ENCODE measurements at regions not wholly inside any gene's neighbourhood (a gene's known extent, or its start where the extent isn't known, plus 50 kb on each side); places are given as distances from the start of the nearest gene placed in this dataset.
A peak's percentile ranks its signal among the peaks of the same experiment; 100 is the strongest.

DNA sequence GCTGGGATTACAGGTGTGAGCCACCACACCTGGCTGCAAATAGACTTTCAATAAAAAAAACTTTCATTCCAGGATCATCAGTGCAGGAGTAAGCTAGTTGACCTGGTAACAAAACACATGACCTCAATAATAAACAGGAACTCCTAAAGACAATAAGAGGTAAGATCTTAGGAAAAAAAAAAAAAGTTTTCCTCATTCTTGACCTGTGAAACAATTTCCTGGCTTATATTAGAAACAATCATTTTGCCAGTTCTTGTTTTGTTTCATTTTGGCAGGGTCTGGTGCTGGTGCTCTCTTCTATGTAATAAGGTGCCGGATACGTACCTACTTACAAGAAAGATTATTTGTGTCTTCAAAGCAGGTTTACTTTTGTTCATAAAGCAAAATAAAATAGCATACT is 90.6 kb upstream of the AMN1 start:
- Mint-ChIP-seq H3K4me3 (no peak overlapping the region), H3K27ac (no peak overlapping the region), H3K27me3 (no peaks in the 10 kb centered on the region), H3K9me3 (ENCODE audit: insufficient read depth) (peaks cover 3% of the 10 kb centered on the region), H3K4me1 (peaks cover 39% of the 10 kb centered on the region)
- Histone ChIP-seq H3K4me1 (ENCODE audit: control insufficient read depth in 2 of 2, insufficient read depth in 2 of 2, low read length in 2 of 2) (peaks cover 12 to 16% of the 10 kb centered on the region in 2 donors), H3K79me2 (ENCODE audit: control insufficient read depth, insufficient read depth, low read length) (no peaks in the 10 kb centered on the region), H3K9me3 (ENCODE audit: control extremely low read depth in 1 of 3, control insufficient read depth in 2 of 3, insufficient read depth in 1 of 3, low read length in 2 of 3) (peaks cover 0 to 1% (median 0%) of the 10 kb centered on the region in 3 donors), H3K4me3 (ENCODE audit: control extremely low read depth in 1 of 5, extremely low read depth in 1 of 5, insufficient read depth in 1 of 5, low read depth in 2 of 5, low read length in 4 of 5) (no peak overlapping the region), H3K9ac (ENCODE audit: low read length) (no peak overlapping the region), H3K36me3 (replicated peaks in 1 of 2; ENCODE audit: control extremely low read depth in 1 of 2, control insufficient read depth in 1 of 2, extremely low read depth in 1 of 2, insufficient read depth in 2 of 2, low read length in 1 of 2) (no peaks in the 10 kb centered on the region), H4K20me1 (ENCODE audit: control insufficient read depth, insufficient read depth, low read length, poor library complexity, severe bottlenecking) (no peaks in the 10 kb centered on the region), H3K27ac (ENCODE audit: low read length in 2 of 2) (no peak overlapping the region), H2AFZ (ENCODE audit: insufficient read depth, low read depth, low read length, poor library complexity, severe bottlenecking) (no peak overlapping the region), H3K4me2 (replicated peaks; ENCODE audit: low read depth, low read length, poor library complexity, severe bottlenecking) (no peak overlapping the region), H3K27me3 (replicated peaks in 1 of 4; ENCODE audit: control extremely low read depth in 1 of 4, control insufficient read depth in 3 of 4, insufficient read depth in 4 of 4, low read length in 3 of 4) (no peaks in the 10 kb centered on the region)
- ChIA-PET POLR2A (no interaction called here), CTCF (no interaction called here)
- WGBS (ENCODE audit: insufficient coverage) = no CpG with 5 or more reads among the region's 2 CpGs
- ATAC-seq (ENCODE audit: low read depth) (no peak), DNase-seq (no peak)
- intact Hi-C loops (cut with micrococcal nuclease) = no loop called here
- TF ChIP-seq, protein P1, sequence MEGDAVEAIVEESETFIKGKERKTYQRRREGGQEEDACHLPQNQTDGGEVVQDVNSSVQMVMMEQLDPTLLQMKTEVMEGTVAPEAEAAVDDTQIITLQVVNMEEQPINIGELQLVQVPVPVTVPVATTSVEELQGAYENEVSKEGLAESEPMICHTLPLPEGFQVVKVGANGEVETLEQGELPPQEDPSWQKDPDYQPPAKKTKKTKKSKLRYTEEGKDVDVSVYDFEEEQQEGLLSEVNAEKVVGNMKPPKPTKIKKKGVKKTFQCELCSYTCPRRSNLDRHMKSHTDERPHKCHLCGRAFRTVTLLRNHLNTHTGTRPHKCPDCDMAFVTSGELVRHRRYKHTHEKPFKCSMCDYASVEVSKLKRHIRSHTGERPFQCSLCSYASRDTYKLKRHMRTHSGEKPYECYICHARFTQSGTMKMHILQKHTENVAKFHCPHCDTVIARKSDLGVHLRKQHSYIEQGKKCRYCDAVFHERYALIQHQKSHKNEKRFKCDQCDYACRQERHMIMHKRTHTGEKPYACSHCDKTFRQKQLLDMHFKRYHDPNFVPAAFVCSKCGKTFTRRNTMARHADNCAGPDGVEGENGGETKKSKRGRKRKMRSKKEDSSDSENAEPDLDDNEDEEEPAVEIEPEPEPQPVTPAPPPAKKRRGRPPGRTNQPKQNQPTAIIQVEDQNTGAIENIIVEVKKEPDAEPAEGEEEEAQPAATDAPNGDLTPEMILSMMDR (IDR thresholded peaks at IDR 0.05) = no peak
- no peak for TF ChIP-seq EZH2 (IDR thresholded peaks at IDR 0.05; ENCODE audit: borderline replicate concordance, insufficient read depth, low read depth, low read length, poor library complexity, severe bottlenecking)

DNA sequence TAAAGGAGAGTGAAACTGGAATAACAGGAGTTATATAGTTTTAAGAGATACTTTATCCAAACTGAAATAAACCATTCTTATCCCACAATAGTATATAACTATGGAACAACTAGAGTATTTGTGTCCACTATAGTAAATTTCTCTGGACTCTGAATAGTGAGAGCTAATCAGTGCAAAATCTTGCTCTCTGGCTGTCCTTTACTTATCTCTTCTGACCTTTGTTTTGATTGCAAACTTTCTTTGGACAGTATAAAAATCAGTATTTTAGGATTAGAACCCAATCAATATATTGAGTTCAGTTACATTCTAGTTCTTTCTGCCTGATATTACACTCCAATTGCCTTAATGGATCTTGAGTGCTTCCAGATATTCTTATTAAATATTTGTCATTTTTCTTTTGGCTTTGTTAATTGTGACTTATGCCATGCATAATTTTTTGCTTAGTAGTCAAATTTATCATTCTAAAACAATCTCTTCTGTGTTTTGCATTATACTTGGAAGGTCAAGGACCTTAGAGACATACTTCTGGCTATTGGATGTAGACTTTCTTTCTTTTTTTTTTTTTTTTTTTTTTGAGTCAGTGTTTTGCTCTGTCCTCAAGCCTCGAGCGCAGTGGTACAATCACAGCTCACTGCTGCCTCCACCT is 89.9 kb upstream of the AMN1 start:
- Mint-ChIP-seq H3K27me3 (no peaks in the 10 kb centered on the region), H3K4me3 (no peak overlapping the region), H3K9me3 (ENCODE audit: insufficient read depth) (no peaks in the 10 kb centered on the region), H3K27ac (peak overlapping the region; percentile 26), H3K4me1 (peaks cover 33% of the 10 kb centered on the region)
- intact Hi-C loops (cut with micrococcal nuclease) = no loop called here
- H3K79me2 ChIP-seq (ENCODE audit: control insufficient read depth, insufficient read depth, low read length) = no peaks in the 10 kb centered on the region
- DNase-seq (no peak), ATAC-seq (ENCODE audit: low read depth) (no peak)
- no peak overlapping the region for H3K4me2 ChIP-seq (replicated peaks; ENCODE audit: low read depth, low read length, poor library complexity, severe bottlenecking)
- H4K20me1 ChIP-seq (ENCODE audit: control insufficient read depth, insufficient read depth, low read length, poor library complexity, severe bottlenecking) = no peaks in the 10 kb centered on the region
- ChIA-PET CTCF (interaction anchor here (0.7 kb wide), 1 partner anchor 63 kb away, joined by 7 read pairs; no protein-coding TSS in a partner anchor), POLR2A (no interaction called here)
- no CpG with 5 or more reads among the region's 2 CpGs for WGBS (ENCODE audit: insufficient coverage)
- H3K4me1 ChIP-seq (ENCODE audit: control insufficient read depth in 2 of 2, insufficient read depth in 2 of 2, low read length in 2 of 2) = peaks cover 12 to 16% of the 10 kb centered on the region in 2 donors
- no peak overlapping the region for H3K27ac ChIP-seq (ENCODE audit: low read length in 2 of 2)
- no peak for TF ChIP-seq EZH2 (IDR thresholded peaks at IDR 0.05; ENCODE audit: borderline replicate concordance, insufficient read depth, low read depth, low read length, poor library complexity, severe bottlenecking)
- TF ChIP-seq, protein P1 (IDR thresholded peaks at IDR 0.05) = no peak
- no peak overlapping the region for H2AFZ ChIP-seq (ENCODE audit: insufficient read depth, low read depth, low read length, poor library complexity, severe bottlenecking)
- no peak overlapping the region for H3K4me3 ChIP-seq (ENCODE audit: control extremely low read depth in 1 of 5, extremely low read depth in 1 of 5, insufficient read depth in 1 of 5, low read depth in 2 of 5, low read length in 4 of 5)
- H3K27me3 ChIP-seq (replicated peaks in 1 of 4; ENCODE audit: control extremely low read depth in 1 of 4, control insufficient read depth in 3 of 4, insufficient read depth in 4 of 4, low read length in 3 of 4) = no peaks in the 10 kb centered on the region
- no peaks in the 10 kb centered on the region for H3K36me3 ChIP-seq (replicated peaks in 1 of 2; ENCODE audit: control extremely low read depth in 1 of 2, control insufficient read depth in 1 of 2, extremely low read depth in 1 of 2, insufficient read depth in 2 of 2, low read length in 1 of 2)
- peaks cover 0 to 1% (median 0%) of the 10 kb centered on the region in 3 donors for H3K9me3 ChIP-seq (ENCODE audit: control extremely low read depth in 1 of 3, control insufficient read depth in 2 of 3, insufficient read depth in 1 of 3, low read length in 2 of 3)
- no peak overlapping the region for H3K9ac ChIP-seq (ENCODE audit: low read length)

Data from B cell (primary cell).